ENCODE measurements at regions not wholly inside any gene's neighbourhood (a gene's known extent, or its start where the extent isn't known, plus 50 kb on each side); places are given as distances from the start of the nearest gene placed in this dataset.

- ATAC-seq (no peak), DNase-seq (no peak)
- H3K4me1 ChIP-seq (ENCODE audit: control insufficient read depth, insufficient read depth, low read length), result no peaks in the 10 kb centered on the region
- WGBS, result 5% methylated on average over 1 of the region's 1 CpG
- H3K27me3 ChIP-seq (ENCODE audit: control insufficient read depth, insufficient read depth), result no peaks in the 10 kb centered on the region
- H3K4me3 ChIP-seq (ENCODE audit: low read length), result no peak overlapping the region
- no peak overlapping the region for H3K27ac ChIP-seq (ENCODE audit: low read length)
- no peaks in the 10 kb centered on the region for H3K9me3 ChIP-seq (ENCODE audit: control insufficient read depth, low read length)
- intact Hi-C loops (cut with DNase I), result no loop called here
These were observed 124.8 kb downstream of the NUP35 start for GRCh38 chr2:183248866-183249567.

DNA sequence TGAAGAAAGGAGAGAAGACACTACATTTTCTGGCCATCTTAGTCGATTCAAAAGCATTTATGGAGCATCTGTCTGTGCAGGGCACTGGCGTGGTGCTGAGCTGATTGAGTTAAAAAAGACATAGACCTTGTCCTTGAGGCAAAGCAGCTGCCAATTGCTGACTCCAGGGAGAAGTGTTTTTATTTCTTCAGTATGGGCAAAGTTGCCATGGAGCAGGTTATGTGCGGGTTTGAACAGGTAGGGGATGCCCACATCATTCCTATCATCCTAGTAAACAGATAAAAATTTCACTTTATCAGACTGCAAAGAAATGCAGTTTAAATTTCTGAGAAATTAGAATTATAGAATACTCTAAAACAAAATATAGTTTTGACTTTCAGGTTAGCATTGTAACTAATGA lies 125.8 kb downstream of the NUP35 start:
- WGBS, result 68% methylated on average over 3 of the region's 3 CpGs
- intact Hi-C loops (cut with DNase I), result no loop called here
- H3K4me1 ChIP-seq (ENCODE audit: control insufficient read depth, insufficient read depth, low read length), result no peaks in the 10 kb centered on the region
- no peak for ATAC-seq
- H3K9me3 ChIP-seq (ENCODE audit: control insufficient read depth, low read length), result no peaks in the 10 kb centered on the region
- H3K4me3 ChIP-seq (ENCODE audit: low read length), result no peak overlapping the region
- H3K27me3 ChIP-seq (ENCODE audit: control insufficient read depth, insufficient read depth), result no peaks in the 10 kb centered on the region
- DNase-seq, result no peak
- no peak overlapping the region for H3K27ac ChIP-seq (ENCODE audit: low read length)

DNA sequence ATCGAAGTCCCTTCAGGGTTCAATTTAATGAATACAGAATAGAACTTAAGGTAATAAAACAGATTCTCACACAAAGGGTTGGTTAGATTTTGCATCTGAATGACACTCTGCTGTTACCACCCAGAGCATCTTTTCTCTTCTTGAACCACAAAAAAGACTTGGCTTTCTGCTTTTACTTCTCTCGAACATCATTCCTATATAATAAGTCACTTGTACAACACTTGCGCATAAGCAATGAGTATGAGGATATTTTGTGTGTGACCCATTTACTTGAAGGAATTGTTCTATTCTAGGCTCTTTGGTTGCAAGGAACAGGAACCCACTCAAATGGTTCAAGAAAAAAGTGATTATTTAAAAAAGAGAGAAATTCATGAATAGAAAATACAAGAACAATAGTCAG lies 126.2 kb downstream of the NUP35 start:
- WGBS, result 92% methylated on average over 3 of the region's 3 CpGs
- intact Hi-C loops (cut with DNase I), result no loop called here
- H3K27me3 ChIP-seq (ENCODE audit: control insufficient read depth, insufficient read depth), result no peaks in the 10 kb centered on the region
- no peaks in the 10 kb centered on the region for H3K9me3 ChIP-seq (ENCODE audit: control insufficient read depth, low read length)
- H3K4me1 ChIP-seq (ENCODE audit: control insufficient read depth, insufficient read depth, low read length), result no peaks in the 10 kb centered on the region
- DNase-seq, result no peak
- no peak overlapping the region for H3K4me3 ChIP-seq (ENCODE audit: low read length)
- no peak overlapping the region for H3K27ac ChIP-seq (ENCODE audit: low read length)
- no peak for ATAC-seq

- H3K9me3 ChIP-seq (ENCODE audit: control insufficient read depth, low read length), result no peaks in the 10 kb centered on the region
- H3K4me1 ChIP-seq (ENCODE audit: control insufficient read depth, insufficient read depth, low read length), result no peaks in the 10 kb centered on the region
- no peaks in the 10 kb centered on the region for H3K27me3 ChIP-seq (ENCODE audit: control insufficient read depth, insufficient read depth)
- ATAC-seq (no peak), DNase-seq (no peak)
- H3K27ac ChIP-seq (ENCODE audit: low read length), result no peak overlapping the region
- 65% methylated on average over 14 of the region's 14 CpGs for WGBS
- no peak overlapping the region for H3K4me3 ChIP-seq (ENCODE audit: low read length)
- intact Hi-C loops (cut with DNase I), result no loop called here
These were observed 129.3 kb downstream of the NUP35 start for GRCh38 chr2:183253441-183254130.

DNA sequence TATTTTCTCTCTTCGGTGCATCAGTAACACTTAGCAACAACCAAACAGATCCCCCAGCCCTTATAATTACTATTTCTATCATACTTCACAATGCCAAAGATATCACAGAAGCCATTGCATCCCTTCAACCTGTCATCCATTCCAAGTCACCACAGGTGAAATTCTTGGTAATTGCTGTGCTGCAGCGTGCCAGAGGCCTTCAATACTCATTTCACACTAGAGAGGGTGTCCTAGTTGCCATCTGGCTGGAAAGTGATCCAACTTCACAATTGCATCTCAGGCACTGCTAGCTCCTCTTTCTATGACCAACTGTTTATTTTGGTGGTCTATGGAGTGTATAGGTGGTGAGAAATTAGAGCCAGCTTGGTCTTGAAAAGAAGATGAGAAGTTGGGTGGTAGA lies 131.2 kb downstream of the NUP35 start:
- intact Hi-C loops (cut with DNase I), result no loop called here
- Histone ChIP-seq H3K4me1 (ENCODE audit: control insufficient read depth, insufficient read depth, low read length) (no peaks in the 10 kb centered on the region), H3K4me3 (ENCODE audit: low read length) (no peak overlapping the region), H3K27ac (ENCODE audit: low read length) (no peak overlapping the region), H3K9me3 (ENCODE audit: control insufficient read depth, low read length) (no peaks in the 10 kb centered on the region), H3K27me3 (ENCODE audit: control insufficient read depth, insufficient read depth) (no peaks in the 10 kb centered on the region)
- DNase-seq (no peak), ATAC-seq (no peak)
- 72% methylated on average over 2 of the region's 2 CpGs for WGBS

- Histone ChIP-seq H3K4me3 (ENCODE audit: low read length) (no peak overlapping the region), H3K27me3 (ENCODE audit: control insufficient read depth, insufficient read depth) (no peaks in the 10 kb centered on the region), H3K9me3 (ENCODE audit: control insufficient read depth, low read length) (no peaks in the 10 kb centered on the region), H3K27ac (ENCODE audit: low read length) (no peak overlapping the region), H3K4me1 (ENCODE audit: control insufficient read depth, insufficient read depth, low read length) (no peaks in the 10 kb centered on the region)
- intact Hi-C loops (cut with DNase I), result no loop called here
- ATAC-seq (no peak), DNase-seq (no peak)
- WGBS, result 86% methylated on average over 1 of the region's 1 CpG
These were observed 135.7 kb downstream of the NUP35 start for GRCh38 chr2:183259921-183260320.

DNA sequence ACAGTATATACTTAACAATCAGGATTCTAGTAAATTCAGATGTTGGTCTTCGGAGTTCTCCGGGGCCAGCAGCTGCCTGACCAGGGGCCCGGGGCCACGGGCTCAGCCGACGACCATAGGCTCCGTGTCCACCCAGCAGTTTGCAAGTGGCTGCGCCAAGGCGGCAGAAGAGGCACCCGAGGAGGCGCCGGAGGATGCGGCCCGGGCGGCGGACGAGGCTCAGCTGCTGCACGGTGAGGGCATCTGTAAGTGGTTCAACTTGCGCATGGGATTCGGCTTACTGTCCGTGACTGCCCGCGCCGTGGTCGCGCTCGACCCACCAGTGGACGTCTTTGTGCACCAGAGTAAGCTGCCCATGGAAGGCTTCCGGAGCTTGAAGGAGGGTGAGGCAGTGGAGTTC lies 136.3 kb downstream of the NUP35 start:
- intact Hi-C loops (cut with DNase I), result no loop called here
- 97% methylated on average over 29 of the region's 29 CpGs for WGBS
- DNase-seq (peak in 2 of 3 donors; percentile 33 to 47), ATAC-seq (no peak)
- Histone ChIP-seq H3K9me3 (ENCODE audit: control insufficient read depth, low read length) (no peaks in the 10 kb centered on the region), H3K4me1 (ENCODE audit: control insufficient read depth, insufficient read depth, low read length) (no peaks in the 10 kb centered on the region), H3K27me3 (ENCODE audit: control insufficient read depth, insufficient read depth) (no peaks in the 10 kb centered on the region), H3K27ac (ENCODE audit: low read length) (no peak overlapping the region), H3K4me3 (ENCODE audit: low read length) (no peak overlapping the region)

DNA sequence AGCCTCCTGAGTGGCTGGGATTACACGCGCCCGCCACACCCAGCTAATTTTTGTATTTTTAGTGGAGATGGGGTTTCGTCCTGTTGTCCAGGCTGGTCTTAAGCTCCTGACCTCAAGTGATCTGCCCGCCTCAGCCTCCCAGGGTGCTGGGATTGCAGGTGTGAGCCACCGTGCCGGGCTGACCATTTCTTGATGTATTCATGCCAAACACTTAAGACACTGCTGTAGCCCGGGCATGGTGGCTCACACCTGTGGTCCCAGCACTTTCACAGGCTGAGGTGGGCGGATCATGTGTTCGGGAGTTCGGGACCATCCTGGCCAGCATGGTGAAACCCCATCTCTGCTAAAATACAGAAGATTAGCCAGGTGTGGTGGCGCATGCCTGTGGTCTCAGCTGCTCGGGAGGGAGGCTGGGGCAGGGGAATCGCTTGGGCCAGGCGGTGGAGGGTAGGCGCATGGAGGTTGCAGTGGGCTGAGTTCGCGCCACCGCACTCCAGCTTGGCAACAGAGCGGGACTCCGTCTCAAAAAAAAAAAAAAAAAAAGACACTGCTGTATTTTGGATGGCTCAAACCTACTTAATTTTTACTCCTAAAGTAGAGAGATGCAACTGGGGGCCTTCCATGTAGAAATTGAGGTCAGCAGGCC lies 140.8 kb downstream of the NUP35 start:
- WGBS, result 95% methylated on average over 21 of the region's 21 CpGs
- H3K4me1 ChIP-seq (ENCODE audit: control insufficient read depth, insufficient read depth, low read length), result no peaks in the 10 kb centered on the region
- no peaks in the 10 kb centered on the region for H3K9me3 ChIP-seq (ENCODE audit: control insufficient read depth, low read length)
- ATAC-seq (no peak), DNase-seq (peak in 1 of 3 donors; percentile 26)
- H3K27ac ChIP-seq (ENCODE audit: low read length), result no peak overlapping the region
- intact Hi-C loops (cut with DNase I), result no loop called here
- no peaks in the 10 kb centered on the region for H3K27me3 ChIP-seq (ENCODE audit: control insufficient read depth, insufficient read depth)
- H3K4me3 ChIP-seq (ENCODE audit: low read length), result no peak overlapping the region

DNA sequence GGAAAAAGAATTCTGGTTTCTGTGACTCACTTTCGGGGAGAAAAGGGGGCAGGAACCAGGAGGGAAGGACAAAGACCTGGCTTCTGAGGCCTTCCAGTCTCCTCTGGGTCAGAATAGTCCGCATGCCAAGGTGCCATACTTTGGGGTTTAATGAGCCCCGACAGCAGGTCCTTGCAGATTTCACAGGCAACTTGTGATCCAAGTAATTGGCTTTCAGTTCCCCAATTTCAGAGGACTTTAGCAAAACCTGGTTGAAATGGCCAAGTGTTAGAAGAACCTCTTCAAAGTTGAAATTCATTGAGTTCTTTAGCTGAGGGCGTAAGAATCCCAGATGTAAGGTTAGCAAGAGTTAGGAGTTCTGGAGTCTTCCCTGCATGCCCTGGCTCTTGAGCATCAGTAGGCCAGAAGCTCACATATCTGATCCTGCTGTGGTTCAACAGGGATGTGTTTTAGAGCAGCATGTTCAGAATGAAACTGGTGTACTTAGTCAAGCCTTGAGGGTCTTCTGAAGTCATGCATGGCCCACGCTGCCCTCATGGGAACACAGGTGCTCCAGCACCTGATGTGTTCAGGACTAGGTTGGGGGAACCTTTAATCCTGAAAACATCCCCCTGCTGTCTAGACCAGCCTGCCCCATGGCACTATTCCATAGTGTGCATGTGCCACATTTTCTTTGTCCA lies 143.0 kb downstream of the NUP35 start:
- ATAC-seq, result no peak
- no peaks in the 10 kb centered on the region for H3K27me3 ChIP-seq (ENCODE audit: control insufficient read depth, insufficient read depth)
- WGBS, result 86% methylated on average over 5 of the region's 5 CpGs
- no peaks in the 10 kb centered on the region for H3K4me1 ChIP-seq (ENCODE audit: control insufficient read depth, insufficient read depth, low read length)
- H3K4me3 ChIP-seq (ENCODE audit: low read length), result no peak overlapping the region
- H3K27ac ChIP-seq (ENCODE audit: low read length), result no peak overlapping the region
- intact Hi-C loops (cut with DNase I), result no loop called here
- H3K9me3 ChIP-seq (ENCODE audit: control insufficient read depth, low read length), result no peaks in the 10 kb centered on the region
- no peak for DNase-seq

DNA sequence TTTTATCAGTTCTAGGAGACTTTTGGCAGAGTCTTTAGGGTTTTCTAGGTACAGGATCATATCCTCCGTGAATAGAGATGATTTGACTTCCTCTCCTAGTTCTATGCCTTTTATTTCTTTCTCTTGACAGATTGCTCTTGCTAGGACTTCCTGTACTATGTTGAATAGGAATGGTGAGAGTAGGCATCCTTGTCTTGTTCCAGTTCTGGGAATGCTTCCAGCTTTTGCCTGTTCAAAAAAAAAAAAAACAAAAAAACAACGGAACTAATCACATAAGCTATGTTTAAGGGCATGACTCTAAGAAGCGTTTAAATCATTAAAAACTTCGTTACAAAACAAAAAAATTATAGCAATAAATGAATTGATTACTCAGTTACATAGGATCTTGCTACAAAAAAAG lies 145.7 kb downstream of the NUP35 start:
- H3K4me1 ChIP-seq (ENCODE audit: control insufficient read depth, insufficient read depth, low read length), result no peaks in the 10 kb centered on the region
- no peak overlapping the region for H3K4me3 ChIP-seq (ENCODE audit: low read length)
- H3K9me3 ChIP-seq (ENCODE audit: control insufficient read depth, low read length), result no peaks in the 10 kb centered on the region
- no peak for DNase-seq
- no peaks in the 10 kb centered on the region for H3K27me3 ChIP-seq (ENCODE audit: control insufficient read depth, insufficient read depth)
- ATAC-seq, result no peak
- intact Hi-C loops (cut with DNase I), result no loop called here
- WGBS, result 23% methylated on average over 4 of the region's 4 CpGs
- no peak overlapping the region for H3K27ac ChIP-seq (ENCODE audit: low read length)

DNA sequence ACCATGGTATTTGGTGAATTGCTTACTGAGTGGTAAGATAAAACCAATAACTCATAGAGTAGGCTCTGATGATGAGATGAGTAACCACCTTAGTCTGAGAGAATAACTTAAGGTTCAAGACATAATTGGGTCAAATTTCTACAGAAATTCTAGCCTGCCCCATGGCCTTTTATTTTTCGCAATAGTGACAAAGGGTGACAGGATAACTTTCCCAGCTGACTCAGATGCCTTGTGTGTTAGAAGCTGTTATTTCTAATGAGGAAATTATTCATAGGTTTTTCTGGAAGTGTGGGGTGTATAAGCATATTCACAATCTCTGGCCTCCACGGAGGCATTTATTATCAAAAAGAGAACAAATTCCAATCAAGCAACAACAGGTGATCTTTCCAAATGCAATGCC lies 159.0 kb downstream of the NUP35 start:
- DNase-seq (no peak), ATAC-seq (no peak)
- no peaks in the 10 kb centered on the region for H3K9me3 ChIP-seq (ENCODE audit: control insufficient read depth, low read length)
- H3K27me3 ChIP-seq (ENCODE audit: control insufficient read depth, insufficient read depth), result no peaks in the 10 kb centered on the region
- no peak overlapping the region for H3K4me3 ChIP-seq (ENCODE audit: low read length)
- WGBS, result 85% methylated on average over 2 of the region's 2 CpGs
- intact Hi-C loops (cut with DNase I), result no loop called here
- no peak overlapping the region for H3K27ac ChIP-seq (ENCODE audit: low read length)
- no peaks in the 10 kb centered on the region for H3K4me1 ChIP-seq (ENCODE audit: control insufficient read depth, insufficient read depth, low read length)
